Liver (tissue), 3 donors: ENCODE measurements at regions not wholly inside any gene's neighbourhood (a gene's known extent, or its start where the extent isn't known, plus 50 kb on each side); places are given as distances from the start of the nearest gene placed in this dataset.

Experiments used
- CTCF ChIP-seq: fragments of 150-350 bp; IDR thresholded peaks from 2 replicates; pipeline ENCODE4 v1.5.1; 2017; ENCODE audit warnings: improper control_type of control experiment, low read depth, low read length; ENCODE audit not compliant: missing input control
- EGR1 ChIP-seq, 2 donors: IDR thresholded peaks; 2 replicates each; pipeline ENCODE4 v1.6.1; 2016 to 2018; ENCODE audit warnings: antibody characterized with exemption in 2 of 2, low read depth in 2 of 2
- FOXA1 ChIP-seq: IDR thresholded peaks from 2 replicates; pipeline ENCODE4 v1.6.1; 2016; ENCODE audit warnings: antibody characterized with exemption
- SP1 ChIP-seq: IDR thresholded peaks from 2 replicates; pipeline ENCODE4 v1.6.1; 2018; ENCODE audit warnings: antibody characterized with exemption, mild to moderate bottlenecking
- TAF1 ChIP-seq: conservative IDR thresholded peaks from 2 replicates; pipeline ENCODE4 v1.6.1; 2016; ENCODE audit warnings: antibody characterized with exemption, mild to moderate bottlenecking
- YY1 ChIP-seq: IDR thresholded peaks from 2 replicates; pipeline ENCODE4 v1.6.1; 2016; ENCODE audit warnings: antibody characterized with exemption, mild to moderate bottlenecking
- donor health status: healthy.
- donor health status: healthy.

GRCh38 chr15:85892232-85892631 is 97.5 kb upstream of the KLHL25 start:
- TF ChIP-seq CTCF: no peak
- no peak for TF ChIP-seq EGR1 (IDR thresholded peaks at IDR 0.05; ENCODE audit: low read depth in 2 of 2)
- no peak for TF ChIP-seq YY1
- no peak for TF ChIP-seq TAF1
- TF ChIP-seq SP1: no peak
- no peak for TF ChIP-seq FOXA1
